Glutamatergic neuron (in vitro differentiated cells): ENCODE measurements at regions not wholly inside any gene's neighbourhood (a gene's known extent, or its start where the extent isn't known, plus 50 kb on each side); places are given as distances from the start of the nearest gene placed in this dataset.
"Not testable (repeated sequence)": the region's sequence is repeated elsewhere in the genome, so short reads cannot be mapped to it uniquely, and the experiment has no call there.

Experiments
- DNase-seq: peaks from one replicate; pipeline ENCODE4 v3.0.0; 2022
- H3K27ac Mint-ChIP-seq: one replicate; pipeline ENCODE4 v1.8.0; 2020; ENCODE audit warnings: mild to moderate bottlenecking, mixed read lengths, inconsistent platforms; ENCODE audit not compliant: unreplicated experiment
- H3K27me3 Mint-ChIP-seq: one replicate; pipeline ENCODE4 v1.8.0; 2020; ENCODE audit warnings: mild to moderate bottlenecking, moderate library complexity, mixed read lengths, inconsistent platforms; ENCODE audit not compliant: unreplicated experiment
- H3K36me3 Mint-ChIP-seq: one replicate; pipeline ENCODE4 v1.8.0; 2020; ENCODE audit warnings: mild to moderate bottlenecking, mixed read lengths, inconsistent platforms; ENCODE audit not compliant: unreplicated experiment
- H3K4me1 Mint-ChIP-seq: one replicate; pipeline ENCODE4 v1.8.0; 2020; ENCODE audit warnings: mild to moderate bottlenecking, low read depth, mixed read lengths, inconsistent platforms; ENCODE audit not compliant: unreplicated experiment
- H3K4me3 Mint-ChIP-seq: one replicate; pipeline ENCODE4 v1.8.0; 2020; ENCODE audit warnings: mild to moderate bottlenecking, mixed read lengths, inconsistent platforms; ENCODE audit not compliant: unreplicated experiment
- H3K9me3 Mint-ChIP-seq: one replicate; pipeline ENCODE4 v1.8.0; 2020; ENCODE audit warnings: mild to moderate bottlenecking, moderate library complexity, mixed read lengths, inconsistent platforms; ENCODE audit not compliant: unreplicated experiment
- TF ChIP-seq, protein P1 (sequence below): fragments of 200-600 bp; sonication (generic); IDR thresholded peaks from one replicate; pipeline ENCODE4 v1.5.0; 2021; ENCODE audit not compliant: partially characterized antibody, unreplicated experiment

DNA sequence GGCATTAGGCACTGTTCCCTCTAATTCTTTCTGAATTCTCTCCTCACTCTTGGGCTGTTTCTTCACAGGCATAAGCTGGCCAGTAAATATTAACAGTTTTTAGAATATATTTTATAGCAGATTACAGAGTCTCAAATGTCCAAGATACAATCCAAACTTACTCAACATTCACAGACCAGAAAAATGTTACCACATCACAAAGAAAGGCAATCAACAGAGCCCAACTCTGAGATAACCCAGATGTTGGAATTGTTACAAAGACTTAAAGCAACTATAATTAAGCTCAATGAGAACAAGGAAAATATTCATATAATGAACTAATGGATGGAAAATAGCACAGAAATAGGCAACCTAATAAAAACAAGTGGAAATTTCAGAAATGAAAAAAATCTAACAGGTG, 401.1 kb upstream of the RGMB start:
- TF ChIP-seq, protein P1, sequence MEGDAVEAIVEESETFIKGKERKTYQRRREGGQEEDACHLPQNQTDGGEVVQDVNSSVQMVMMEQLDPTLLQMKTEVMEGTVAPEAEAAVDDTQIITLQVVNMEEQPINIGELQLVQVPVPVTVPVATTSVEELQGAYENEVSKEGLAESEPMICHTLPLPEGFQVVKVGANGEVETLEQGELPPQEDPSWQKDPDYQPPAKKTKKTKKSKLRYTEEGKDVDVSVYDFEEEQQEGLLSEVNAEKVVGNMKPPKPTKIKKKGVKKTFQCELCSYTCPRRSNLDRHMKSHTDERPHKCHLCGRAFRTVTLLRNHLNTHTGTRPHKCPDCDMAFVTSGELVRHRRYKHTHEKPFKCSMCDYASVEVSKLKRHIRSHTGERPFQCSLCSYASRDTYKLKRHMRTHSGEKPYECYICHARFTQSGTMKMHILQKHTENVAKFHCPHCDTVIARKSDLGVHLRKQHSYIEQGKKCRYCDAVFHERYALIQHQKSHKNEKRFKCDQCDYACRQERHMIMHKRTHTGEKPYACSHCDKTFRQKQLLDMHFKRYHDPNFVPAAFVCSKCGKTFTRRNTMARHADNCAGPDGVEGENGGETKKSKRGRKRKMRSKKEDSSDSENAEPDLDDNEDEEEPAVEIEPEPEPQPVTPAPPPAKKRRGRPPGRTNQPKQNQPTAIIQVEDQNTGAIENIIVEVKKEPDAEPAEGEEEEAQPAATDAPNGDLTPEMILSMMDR, result no peak
- H3K4me3 Mint-ChIP-seq, result no peak overlapping the region
- peaks cover 2% of the 10 kb centered on the region for H3K4me1 Mint-ChIP-seq
- no peak overlapping the region for H3K27ac Mint-ChIP-seq
- no peaks in the 10 kb centered on the region for H3K36me3 Mint-ChIP-seq
- peaks cover 3% of the 10 kb centered on the region for H3K27me3 Mint-ChIP-seq
- no peaks in the 10 kb centered on the region for H3K9me3 Mint-ChIP-seq
- no peak for DNase-seq

DNA sequence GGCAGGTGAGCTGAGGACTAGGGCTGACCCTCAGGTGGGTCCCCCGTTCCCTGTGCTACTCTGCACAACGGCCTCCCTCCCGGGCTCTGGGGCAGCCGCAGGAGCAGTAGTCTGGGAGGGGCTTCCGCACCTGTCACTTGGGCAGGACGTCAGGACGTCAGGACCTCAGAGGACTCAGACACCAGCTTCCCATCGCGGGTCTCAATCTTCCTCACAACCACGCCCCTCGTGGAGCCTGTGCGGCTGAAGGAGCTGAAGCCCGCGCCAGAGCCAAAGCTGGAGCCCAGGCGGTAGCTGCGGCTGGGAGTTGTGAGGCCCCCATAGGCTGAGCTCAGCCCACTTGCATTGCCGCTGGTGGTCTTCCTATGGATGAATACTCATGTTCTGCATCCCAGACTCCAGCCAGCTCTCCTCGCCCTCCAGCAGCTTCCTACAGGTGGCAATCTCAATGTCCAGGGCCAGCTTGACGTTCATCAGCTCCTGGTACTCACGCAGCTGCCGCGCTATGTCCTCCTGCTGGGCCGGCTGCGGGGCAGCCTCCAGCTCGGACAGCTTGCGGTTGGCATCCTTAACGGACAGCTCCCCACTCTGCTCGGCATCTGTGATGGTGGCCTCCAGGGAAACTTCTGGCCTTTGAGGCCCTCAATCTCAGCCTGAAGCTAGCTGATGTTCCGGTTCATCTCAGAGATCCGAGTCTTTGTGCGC, 381.4 kb upstream of the RGMB start:
- H3K4me1 Mint-ChIP-seq, result peaks cover 4% of the 10 kb centered on the region
- no peaks in the 10 kb centered on the region for H3K9me3 Mint-ChIP-seq
- no peak overlapping the region for H3K27ac Mint-ChIP-seq
- TF ChIP-seq, protein P1, result no peak
- H3K27me3 Mint-ChIP-seq, result peaks cover 2% of the 10 kb centered on the region
- no peak overlapping the region for H3K4me3 Mint-ChIP-seq
- no peaks in the 10 kb centered on the region for H3K36me3 Mint-ChIP-seq
- DNase-seq, result no peak

DNA sequence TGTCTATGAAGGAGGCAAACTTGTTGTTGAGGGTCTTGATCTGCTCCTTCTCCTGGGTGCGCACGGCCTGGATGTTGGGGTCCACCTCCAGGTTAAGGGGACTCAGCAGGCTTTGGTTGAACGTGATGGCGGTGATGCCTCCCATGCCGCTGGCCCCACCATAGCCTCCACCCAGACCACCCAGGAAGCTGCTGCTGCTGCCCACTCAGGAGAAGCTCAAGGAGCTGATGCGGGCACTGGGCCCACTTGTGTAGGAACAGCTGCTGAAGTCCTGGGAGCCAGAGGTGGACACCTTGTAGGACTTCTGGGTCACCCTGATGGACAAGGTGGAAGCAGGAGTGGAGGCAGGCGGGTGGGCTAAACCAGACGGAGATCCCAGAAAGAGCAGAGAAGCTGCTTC, 380.3 kb upstream of the RGMB start:
- H3K9me3 Mint-ChIP-seq, H3K4me3 Mint-ChIP-seq, H3K27ac Mint-ChIP-seq, H3K4me1 Mint-ChIP-seq, H3K36me3 Mint-ChIP-seq, H3K27me3 Mint-ChIP-seq, DNase-seq: not testable (repeated sequence)

DNA sequence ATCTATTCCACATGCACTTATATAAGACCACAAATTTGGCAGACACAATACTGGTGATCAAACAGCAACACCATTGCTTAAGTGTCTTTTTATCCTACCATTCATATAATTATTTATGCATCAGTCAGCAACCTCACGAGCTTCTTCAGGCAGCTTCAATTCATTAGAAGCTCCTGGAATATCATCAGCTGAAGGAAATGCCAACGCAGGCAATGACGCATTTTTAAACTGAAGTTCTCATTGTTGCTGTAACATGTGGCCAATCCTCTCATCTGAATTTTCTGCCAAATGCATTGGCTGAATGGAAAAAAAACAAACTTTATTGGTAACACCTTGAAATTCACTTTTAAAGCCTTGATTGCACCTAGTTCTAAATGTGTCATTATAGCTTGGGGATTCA, 376.4 kb upstream of the RGMB start:
- peaks cover 8% of the 10 kb centered on the region for H3K4me1 Mint-ChIP-seq
- H3K36me3 Mint-ChIP-seq, result no peaks in the 10 kb centered on the region
- no peaks in the 10 kb centered on the region for H3K9me3 Mint-ChIP-seq
- DNase-seq, result no peak
- H3K27me3 Mint-ChIP-seq, result no peaks in the 10 kb centered on the region
- no peak overlapping the region for H3K27ac Mint-ChIP-seq
- no peak overlapping the region for H3K4me3 Mint-ChIP-seq
- TF ChIP-seq, protein P1, result no peak

DNA sequence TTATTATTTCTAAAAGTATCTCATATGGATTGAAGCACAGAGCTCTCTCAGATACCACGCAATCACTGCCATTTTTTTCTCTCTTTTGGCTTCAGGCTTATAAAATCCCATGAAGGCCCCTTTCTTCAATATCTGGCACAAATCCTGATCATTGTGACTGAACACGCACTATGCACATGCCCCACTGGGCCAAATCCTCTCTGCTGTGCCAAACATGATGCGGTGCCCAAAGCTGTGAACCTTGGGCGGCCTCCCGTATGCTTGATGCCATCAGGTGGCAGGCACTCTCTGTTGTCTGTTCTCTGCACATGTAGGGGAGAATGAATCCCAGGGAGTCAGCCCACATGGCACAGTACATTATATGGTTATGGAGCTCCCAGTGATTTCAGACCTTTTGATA, 375.0 kb upstream of the RGMB start:
- Mint-ChIP-seq H3K4me3 (no peak overlapping the region), H3K9me3 (no peaks in the 10 kb centered on the region), H3K4me1 (peaks cover 12% of the 10 kb centered on the region), H3K36me3 (no peaks in the 10 kb centered on the region), H3K27me3 (no peaks in the 10 kb centered on the region), H3K27ac (no peak overlapping the region)
- TF ChIP-seq, protein P1, result no peak
- DNase-seq, result no peak
